NCI-H82 treated with DMSO at 0.1 percent for 48 hours (cell line): ENCODE measurements at regions not wholly inside any gene's neighbourhood (a gene's known extent, or its start where the extent isn't known, plus 50 kb on each side); places are given as distances from the start of the nearest gene placed in this dataset.

ENCODE experiments used
- DNase-seq: peaks from one replicate; lab custom pipeline; 2025; ENCODE audit not compliant: unreplicated experiment; lab: John Stamatoyannopoulos, UW

DNA sequence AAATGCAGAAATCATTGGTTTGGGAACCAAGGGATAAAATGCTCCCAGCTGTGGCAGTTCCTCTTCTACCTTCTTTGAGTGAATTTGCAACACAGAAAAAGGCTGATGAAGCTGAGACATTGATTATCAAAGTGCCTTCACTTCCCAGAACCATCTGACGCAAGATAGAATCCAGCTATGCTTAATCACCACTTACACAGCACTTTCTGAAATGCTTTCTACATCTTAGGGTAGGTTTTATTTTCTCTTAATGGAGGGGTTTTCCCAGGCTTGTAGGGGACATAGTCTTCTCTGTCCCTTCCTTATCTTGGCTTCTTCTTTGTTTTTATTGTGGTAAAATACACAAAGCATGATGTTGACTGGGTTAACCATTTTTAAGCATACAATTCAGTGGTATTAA, 332.6 kb upstream of the ZNF32 start:
- no peak for DNase-seq

DNA sequence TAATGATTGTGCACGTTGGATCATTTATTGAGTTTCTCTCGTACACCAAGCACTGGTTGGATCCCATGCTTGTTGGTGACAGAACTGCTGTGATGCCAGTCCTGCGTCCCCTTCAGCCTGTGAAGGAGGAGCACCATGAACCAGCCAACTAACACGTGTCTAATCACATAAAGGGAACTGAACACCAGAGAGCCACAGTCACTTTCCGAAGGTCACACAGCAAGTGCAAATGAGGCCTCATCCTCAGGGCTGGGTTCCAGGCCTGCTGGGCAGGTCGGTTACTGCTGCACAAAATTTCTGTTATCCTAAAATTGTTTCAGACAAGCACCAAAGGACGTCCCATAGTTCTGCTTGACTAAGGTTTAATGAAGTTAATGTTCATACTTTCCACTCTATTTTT, 332.0 kb upstream of the ZNF32 start:
- DNase-seq, result no peak

DNA sequence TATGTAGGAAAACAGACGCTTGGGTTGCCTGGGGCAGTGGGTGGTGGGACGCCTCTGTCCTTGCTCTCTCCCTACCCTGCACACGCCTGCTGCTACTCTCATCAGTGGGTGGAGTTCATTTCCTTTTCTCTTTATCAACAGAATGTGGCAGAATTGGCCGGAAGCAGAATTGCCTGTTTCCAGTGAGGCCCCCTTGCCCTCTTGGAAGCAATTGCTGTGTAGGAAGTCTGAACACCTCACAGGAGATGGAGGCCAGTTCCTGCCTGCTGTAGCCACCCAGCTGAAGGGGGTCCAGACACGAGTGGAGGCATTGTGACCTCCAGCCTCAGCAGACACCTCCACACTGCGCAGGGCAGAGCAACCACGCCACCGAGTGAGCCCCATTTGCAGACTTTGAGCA, 331.6 kb upstream of the ZNF32 start:
- no peak for DNase-seq

DNA sequence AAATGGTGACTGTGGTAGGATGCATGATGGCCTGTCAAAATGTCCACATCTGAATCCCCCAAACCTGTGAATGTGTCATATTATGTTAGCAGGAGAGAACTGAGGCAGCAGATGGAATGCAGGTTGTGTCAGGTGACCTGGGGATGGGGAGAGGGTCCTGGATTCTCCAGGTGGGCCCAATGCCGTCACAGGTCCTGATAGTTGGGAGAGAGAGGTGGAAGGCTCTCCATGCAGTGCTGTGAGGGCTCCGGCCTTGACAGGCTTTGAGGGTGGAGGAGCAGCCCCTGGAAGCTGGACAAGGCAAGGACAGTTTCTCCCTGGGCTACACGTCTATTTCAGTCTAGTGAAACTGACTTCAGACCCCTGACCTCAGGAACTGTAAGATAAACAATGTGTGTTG, 330.9 kb upstream of the ZNF32 start:
- DNase-seq, result no peak

DNA sequence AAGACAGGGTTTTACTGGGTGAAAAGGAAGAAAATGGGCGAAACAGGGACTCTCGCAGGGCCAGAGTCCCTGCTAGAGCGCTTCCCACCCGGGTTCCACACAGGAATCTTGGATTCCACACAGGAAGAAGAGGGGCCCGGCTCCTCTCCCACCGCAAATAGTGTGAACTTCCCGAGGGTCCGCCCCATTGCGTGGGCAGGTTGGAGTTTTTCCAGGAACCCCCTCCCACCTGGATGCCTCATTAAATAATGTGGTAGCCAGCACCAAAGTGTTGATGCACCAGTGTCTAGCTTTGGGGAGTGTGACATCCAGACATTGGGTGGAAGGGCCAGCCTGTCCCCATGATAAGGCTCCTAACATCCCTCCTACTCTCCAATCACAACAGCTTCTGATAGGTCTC, 330.3 kb upstream of the ZNF32 start:
- no peak for DNase-seq

DNA sequence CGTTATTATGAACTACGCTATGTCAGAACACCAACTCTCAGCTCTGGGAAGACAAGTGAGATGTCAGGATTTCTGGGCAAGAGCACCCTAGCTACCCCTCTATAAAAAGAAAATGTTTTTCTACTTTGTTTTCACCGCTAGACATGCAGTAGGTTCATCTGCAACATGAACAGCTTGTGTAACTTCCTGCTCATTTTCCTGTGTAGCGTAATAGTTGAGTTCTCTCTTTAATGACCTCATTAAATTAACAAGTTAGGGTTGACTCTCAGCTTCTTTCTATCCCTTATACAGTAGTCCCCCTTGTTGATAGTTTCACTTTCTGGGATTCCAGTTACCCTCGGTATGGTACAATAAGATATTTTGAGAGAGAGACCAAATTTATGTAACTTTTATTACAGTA, 329.4 kb upstream of the ZNF32 start:
- DNase-seq, result no peak

DNA sequence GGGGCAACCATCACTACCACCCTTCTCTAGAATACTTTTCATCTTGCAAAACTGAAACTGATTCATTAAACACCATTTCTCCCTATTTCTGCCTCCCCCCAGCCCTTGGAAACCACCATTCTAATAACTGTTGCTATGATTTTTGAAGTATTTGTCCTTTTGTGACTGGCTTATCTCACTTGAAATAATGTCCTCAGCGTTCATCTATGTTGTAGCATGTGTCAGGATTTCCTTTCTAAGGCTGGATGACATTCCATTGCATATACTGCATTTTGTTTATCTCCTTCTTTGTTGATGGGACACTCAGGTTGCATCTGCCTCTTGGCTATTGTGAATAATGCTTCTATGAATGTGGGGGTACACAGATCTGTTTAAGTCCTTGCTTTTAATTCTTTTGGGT, 327.6 kb upstream of the ZNF32 start:
- DNase-seq, result no peak

DNA sequence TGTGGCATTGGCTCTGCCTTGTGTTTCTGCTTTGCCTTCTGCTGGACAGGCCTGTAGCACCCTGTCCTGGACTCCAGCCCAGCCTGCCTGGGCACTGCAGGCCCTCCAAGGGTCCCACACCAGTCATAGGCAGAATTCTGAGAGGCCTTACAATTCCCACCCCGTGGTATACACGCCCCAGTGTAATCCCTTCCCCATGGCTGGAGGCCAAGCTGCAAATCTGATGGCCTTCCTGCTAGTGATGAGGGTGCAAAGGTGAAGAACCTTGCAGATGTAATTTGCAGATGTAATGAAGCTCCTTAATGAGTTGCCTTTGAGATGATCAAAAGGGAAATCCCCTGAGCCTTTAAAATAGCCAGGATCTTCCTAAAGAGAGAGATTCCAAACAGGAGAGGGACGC, 325.1 kb upstream of the ZNF32 start:
- no peak for DNase-seq

DNA sequence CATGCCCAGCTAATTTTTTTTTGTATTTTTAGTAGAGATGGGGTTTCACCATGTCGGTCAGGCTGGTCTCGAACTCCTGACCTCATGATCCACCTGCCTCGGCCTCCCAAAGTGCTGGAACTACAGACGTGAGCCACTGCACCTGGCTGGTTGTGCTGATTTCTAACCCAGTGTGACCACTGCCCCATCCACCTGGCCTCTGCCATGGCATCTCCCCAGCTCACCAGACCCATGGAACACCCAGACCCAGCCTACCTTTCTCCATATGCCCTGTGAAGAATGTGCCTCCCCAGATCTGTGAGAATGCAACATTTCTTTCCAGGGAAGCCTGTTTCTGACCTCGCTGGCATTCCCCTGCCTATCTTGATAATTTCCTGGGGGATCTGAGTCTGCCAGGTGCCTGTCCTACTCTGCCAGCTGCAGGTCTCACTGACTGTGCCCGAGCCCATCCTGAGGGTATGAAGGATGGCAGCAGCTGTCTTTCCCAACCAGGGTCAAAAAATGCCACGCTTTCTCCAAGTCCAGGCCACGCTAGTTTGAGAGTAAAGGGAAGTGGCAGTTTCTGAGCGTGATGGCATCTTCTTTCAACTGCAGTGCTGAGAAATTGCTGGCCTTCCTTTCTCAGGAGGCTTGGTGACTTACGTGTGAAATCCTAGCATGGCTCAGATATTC, 324.4 kb upstream of the ZNF32 start:
- no peak for DNase-seq

DNA sequence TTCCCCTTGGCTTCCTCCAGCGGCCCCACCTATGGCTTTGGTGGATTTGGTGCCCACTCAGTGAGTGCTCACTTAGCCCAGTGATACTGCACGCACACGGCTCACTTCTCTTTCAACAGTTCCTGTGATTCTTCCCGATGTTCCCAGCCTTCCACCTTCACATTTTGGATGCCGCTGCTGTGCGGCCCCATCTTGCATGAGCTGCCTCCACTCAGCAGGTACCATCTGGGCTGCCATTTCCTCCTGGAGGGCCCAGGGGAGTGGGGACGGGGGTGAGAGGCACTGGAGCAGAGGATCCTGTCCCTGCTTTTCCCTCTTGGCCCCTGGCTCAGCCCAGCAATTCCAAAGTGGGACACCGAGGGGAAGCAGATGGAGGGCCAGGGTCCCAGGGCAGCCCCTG, 323.3 kb upstream of the ZNF32 start:
- DNase-seq, result no peak

DNA sequence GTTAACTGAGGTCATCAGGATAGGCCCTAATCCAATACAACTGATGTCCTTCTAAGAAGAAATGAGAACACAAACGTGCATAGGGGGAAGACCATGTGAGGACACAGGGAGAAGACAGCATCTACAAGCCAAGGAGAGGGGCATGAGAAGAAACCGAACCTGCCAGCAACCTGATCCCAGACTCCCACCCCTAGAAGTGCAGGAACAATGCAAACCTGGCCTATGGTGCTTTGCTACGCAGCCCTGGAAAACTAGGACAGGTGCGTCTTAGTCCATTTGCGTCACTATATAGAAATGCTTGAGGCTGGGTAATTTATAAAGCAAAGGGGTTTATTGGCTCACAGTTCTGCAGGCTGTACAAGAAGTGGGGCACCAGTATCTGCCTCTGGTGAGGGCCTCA, 322.6 kb upstream of the ZNF32 start:
- DNase-seq, result no peak

DNA sequence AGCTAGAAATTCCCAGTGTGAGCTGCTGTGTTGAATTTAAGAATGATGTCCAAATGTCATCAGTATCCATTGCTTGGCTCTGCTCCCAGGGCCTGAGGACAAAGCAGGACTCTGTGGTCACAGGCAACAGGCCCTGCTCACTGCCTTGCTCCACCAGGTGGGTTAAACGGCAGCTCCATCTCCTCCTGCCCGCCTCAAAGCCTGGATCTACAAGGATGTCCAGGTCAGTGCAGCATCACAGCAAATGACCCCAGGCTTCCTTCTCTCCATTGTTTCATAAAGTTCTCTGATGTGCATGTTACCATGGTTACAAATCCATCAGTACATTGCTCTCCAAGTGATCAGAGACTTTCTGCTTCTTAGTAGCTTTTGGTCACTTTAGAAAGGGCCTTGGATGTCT, 322.0 kb upstream of the ZNF32 start:
- no peak for DNase-seq

DNA sequence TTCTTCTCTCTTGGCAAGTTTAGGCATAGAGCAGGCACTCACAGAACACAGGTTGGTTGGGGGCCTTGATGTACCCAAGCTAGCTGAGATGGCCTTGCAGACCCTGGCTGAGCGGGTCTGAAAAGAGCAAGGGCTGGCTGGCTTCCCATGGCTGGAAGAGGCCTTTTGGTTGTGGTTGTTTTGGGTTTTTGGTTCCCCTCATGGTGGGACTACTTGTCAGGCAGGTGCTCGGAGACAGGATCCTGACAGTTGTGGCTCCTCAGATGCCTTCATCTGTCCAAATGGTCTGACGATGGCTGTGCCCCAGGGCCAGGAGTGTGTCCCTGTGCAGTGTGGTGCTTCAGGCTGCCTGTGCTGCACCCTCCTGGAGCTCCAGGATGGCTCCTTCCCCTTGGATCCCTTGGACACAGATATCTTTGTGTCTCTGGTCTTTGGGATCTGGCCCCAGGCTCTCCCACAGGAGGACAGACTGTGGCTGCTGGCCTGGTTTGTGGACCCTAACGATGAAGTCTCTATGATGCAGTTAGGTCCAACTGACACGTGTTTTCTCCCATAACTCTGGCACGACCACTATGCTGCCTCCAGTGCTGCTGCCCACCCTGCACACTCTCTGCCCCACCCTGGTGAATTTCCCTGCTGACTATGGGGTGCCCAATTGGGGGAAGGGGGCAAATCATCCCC, 321.5 kb upstream of the ZNF32 start:
- DNase-seq, result no peak

DNA sequence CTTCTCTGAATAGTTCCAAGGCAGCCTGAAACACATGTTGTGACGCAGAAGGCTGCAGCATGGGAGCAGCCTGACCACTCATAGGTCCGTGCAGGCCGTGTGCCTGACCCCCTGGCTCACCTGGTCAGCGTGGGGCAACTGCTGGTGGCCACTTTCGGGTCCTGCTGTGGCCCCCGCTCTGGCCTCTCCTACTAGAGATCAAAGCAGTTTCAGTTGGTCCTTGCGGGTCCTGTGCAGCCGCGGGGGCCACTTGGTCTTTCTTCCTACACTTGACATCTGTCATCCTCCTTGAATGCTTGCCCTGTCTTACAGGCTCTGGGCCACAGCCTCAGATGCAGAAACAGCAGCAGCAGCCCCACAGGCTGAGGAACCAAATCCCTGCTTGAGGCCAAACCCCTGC, 320.8 kb upstream of the ZNF32 start:
- no peak for DNase-seq

DNA sequence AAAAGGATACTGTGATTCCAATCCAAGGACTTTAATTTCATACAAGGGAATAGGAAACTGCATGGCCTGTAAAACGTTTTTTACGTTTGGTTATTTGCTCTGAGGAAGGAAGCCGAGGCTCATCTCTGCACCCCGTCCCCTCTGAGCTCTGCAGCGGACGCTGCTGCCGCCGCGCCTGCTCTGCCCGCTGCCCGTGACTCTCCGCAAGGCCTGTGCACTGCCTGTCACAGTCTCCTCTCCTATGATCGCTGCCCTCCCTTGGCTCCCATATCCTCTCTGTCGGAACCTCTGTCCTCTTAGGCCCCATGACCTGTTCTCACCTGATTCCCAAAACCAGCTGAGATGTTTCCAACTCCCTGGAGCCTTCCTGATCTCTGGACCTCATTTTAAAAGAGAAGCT, 320.3 kb upstream of the ZNF32 start:
- DNase-seq, result no peak

DNA sequence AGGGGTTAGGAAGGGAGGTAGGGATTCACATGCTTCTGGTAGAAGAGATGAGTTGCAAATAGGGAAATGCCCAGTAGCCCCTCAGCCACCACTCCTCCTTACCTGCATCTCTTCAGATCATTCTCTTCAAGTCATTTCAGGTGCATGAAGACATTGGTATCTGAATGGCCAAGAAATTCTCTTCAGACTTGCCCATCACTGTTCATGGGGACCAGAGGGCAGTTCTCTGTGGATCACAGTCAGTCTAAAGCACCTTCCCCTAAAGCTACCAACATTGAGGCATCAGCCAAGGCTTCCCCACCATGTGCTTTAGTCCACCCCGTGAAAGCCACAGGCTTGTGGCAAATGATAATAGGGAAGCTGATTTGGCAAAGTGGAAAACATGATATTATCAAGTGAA, 319.4 kb upstream of the ZNF32 start:
- no peak for DNase-seq

DNA sequence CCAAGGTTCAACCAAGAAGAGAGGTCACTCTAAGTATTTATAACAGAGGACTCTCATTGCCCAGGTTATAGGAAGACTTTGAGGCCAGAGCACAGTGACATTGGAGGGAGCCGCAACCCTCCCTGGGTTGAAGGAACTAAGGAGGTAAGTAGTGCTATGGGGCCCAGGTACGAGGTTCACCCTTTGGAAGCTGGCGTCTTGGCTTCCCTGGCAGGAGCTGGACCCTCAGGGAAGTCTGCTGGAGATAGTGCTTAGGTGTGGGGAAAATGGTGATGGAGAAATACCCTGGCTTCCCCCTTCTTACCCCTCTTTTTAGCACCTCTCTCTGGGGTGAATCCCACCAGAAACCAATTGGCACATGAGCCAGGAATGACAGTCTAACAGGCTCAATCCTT, 317.9 kb upstream of the ZNF32 start:
- DNase-seq, result no peak

DNA sequence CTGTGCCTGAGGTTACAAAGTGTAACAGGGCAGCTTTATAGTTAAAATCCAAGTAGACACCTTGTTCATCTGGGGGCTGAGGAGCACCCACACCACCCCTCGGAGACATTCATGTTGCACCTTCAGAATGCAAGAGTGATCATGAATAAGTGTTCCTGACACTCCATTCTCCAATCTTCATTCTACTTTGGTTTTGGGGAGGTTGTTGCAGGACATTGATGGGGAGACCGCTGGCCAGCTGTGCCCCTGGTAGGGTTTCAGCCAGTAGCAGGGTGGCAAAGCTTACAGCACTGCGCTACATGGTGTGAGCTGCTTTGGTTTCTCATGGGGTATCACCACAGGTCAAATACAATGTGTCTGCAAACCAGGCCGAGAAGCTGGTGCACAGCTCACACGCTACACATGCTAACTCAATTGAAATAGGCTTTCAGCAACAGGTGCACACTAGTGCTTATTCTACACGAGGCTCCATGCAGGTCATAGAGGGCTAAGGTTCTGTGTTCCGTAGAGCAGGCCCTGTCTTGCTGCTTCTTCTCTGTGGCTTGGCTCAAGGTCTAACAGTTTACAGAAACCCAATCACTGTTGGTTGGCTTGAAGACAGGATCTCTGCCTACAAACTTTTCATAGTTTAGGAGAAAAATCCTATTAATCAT, 317.4 kb upstream of the ZNF32 start:
- no peak for DNase-seq

DNA sequence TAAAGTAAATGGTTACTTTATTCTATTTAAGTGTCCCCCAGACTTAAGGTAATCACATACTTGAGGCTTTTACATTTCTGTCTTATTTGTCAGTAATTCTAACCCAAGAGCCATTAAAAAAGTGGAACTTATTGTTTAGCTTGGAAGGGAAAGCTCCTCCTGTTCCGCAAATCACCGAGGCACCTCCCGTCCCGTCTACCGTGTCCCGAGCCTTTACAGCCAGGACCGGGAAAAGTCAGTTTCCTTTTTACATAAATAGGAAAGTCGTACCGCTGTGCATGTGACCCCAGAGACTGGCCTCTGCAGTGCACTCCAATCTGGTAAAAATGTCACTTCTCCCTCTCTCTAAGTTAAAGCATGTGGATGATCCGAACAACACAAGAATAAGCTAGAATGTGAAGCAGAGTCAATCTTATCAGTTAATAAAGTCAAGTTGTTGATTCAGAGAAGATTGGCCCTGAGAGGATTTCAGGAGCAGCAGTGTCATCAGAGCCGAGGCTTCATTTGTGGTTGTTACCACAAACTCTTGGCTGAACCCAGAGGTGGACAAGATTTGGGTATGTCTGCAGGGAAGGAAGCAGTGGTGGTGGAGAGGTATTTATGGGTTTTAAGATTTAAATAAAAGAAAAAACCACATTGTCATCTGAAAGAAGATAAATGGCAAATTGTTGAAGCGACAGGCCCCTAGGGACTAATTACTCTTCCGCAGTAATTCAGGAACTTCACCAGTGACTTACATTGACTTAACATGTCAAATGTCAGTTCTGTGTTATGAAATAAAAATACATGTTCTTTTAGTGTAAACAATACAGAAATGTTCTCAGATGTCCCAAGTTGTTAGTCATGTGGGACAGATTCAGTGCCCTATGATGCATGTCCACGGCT, 316.6 kb upstream of the ZNF32 start:
- no peak for DNase-seq

DNA sequence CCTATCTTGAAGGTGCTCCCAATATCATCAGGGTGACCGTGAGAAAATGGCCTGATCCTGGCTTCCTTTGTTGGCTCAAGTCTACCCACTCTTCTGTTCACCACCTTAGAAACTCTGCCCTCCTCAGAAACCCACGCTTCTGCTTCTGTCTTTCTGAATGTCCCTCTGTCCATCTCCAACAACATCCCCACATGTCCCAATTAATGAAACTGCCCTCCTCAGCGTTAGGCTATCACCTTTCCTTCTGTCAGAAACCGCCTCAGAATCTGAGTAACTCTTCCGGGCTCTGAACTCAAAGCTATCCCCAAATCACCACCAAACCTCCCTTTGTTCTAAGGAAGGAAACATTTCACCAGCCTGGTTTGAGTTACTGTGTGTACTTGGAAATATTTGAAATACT, 315.8 kb upstream of the ZNF32 start:
- no peak for DNase-seq

DNA sequence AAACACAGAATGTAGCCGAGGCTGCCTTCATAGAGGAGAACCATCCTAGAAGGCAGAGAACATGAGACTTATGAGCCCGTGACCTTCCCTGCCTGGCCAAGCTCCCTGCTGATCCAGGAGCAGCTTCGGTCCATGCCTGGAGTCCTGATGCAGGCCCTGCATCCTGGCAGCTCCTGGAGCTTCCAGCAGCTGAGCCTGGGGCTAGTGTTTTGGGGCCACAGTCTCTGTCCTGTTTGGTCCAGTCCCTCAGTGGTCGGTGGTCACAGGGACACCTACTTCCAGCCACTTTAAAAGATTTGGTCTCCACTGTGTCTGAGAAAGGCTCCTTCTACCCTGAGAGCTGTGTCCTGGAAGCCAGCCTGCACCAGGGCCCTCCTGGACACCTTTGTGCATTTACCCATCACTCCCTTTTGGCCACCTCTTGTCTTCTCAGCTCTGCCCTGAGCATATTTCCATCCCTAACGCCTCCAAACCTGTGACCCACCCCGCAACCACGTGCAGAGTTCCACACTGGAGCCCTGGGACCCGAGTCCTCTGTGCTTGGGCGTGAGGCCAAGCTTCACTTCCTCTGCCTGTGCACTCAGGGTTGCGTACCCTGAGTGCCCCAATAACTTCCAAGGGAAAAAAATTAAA, 315.2 kb upstream of the ZNF32 start:
- no peak for DNase-seq
